H9 (cell line): ENCODE measurements at regions not wholly inside any gene's neighbourhood (a gene's known extent, or its start where the extent isn't known, plus 50 kb on each side); places are given as distances from the start of the nearest gene placed in this dataset.

Source experiments
- DNase-seq: peaks from one replicate; pipeline ENCODE4 v3.0.0-alpha.2; 2017
- H2AFZ ChIP-seq: one replicate; pipeline ENCODE4 v1.6.1; 2013; ENCODE audit warnings: mild to moderate bottlenecking, low read length, control low read depth, moderate library complexity
- H2AK5ac ChIP-seq: 2 replicates; pipeline ENCODE4 v1.6.1; 2013; ENCODE audit warnings: low read length, control low read depth, mixed read lengths; ENCODE audit not compliant: insufficient read length
- H2BK120ac ChIP-seq: one replicate; pipeline ENCODE4 v1.6.1; 2013; ENCODE audit warnings: low read depth, mild to moderate bottlenecking, low read length, control low read depth, inconsistent platforms; ENCODE audit not compliant: poor library complexity, severe bottlenecking
- H2BK12ac ChIP-seq: 2 replicates; pipeline ENCODE4 v1.6.1; 2013; ENCODE audit warnings: low read length, control low read depth, mixed read lengths, low read depth; ENCODE audit not compliant: insufficient read length
- H2BK15ac ChIP-seq: 2 replicates; pipeline ENCODE4 v1.6.1; 2013; ENCODE audit warnings: low read depth, low read length, control low read depth
- H2BK20ac ChIP-seq: one replicate; pipeline ENCODE4 v1.6.1; 2013; ENCODE audit warnings: low read depth, mild to moderate bottlenecking, low read length, control low read depth, inconsistent platforms; ENCODE audit not compliant: poor library complexity, severe bottlenecking
- H2BK5ac ChIP-seq: 2 replicates; pipeline ENCODE4 v1.6.1; 2013; ENCODE audit warnings: low read length, control low read depth, mixed read lengths; ENCODE audit not compliant: insufficient read length
- H3K14ac ChIP-seq: 2 replicates; pipeline ENCODE4 v1.6.1; 2013; ENCODE audit warnings: low read length, control low read depth; ENCODE audit not compliant: insufficient read depth
- H3K18ac ChIP-seq: 2 replicates; pipeline ENCODE4 v1.6.1; 2013; ENCODE audit warnings: low read depth, mild to moderate bottlenecking, mixed read lengths, low read length, control low read depth; ENCODE audit not compliant: insufficient read length
- H3K23ac ChIP-seq: 2 replicates; pipeline ENCODE4 v1.6.1; 2013; ENCODE audit warnings: low read length, control low read depth, mixed read lengths, low read depth; ENCODE audit not compliant: insufficient read length
- H3K23me2 ChIP-seq: 2 replicates; pipeline ENCODE4 v1.6.1; 2013; ENCODE audit warnings: low read depth, mild to moderate bottlenecking, mixed read lengths, low read length, control low read depth; ENCODE audit not compliant: insufficient read length, poor library complexity, severe bottlenecking
- H3K27ac ChIP-seq: 2 replicates; pipeline ENCODE4 v1.5.1; 2013; ENCODE audit warnings: low read length, control low read depth, mixed read lengths, low read depth; ENCODE audit not compliant: insufficient read length
- H3K27me3 ChIP-seq: 2 replicates; pipeline ENCODE4 v1.6.1; 2013; ENCODE audit warnings: low read length, control low read depth, inconsistent platforms; ENCODE audit not compliant: insufficient read depth
- H3K4ac ChIP-seq: 2 replicates; pipeline ENCODE4 v1.6.1; 2013; ENCODE audit warnings: low read depth, mild to moderate bottlenecking, control low read depth, inconsistent platforms, low read length, moderate library complexity
- H3K4me1 ChIP-seq: 2 replicates; pipeline ENCODE4 v1.6.1; 2013; ENCODE audit warnings: low read length, control low read depth, inconsistent platforms; ENCODE audit not compliant: insufficient read depth
- H3K4me2 ChIP-seq: 2 replicates; pipeline ENCODE4 v1.6.1; 2013; ENCODE audit warnings: low read length, control low read depth, mixed read lengths; ENCODE audit not compliant: insufficient read length, insufficient read depth
- H3K56ac ChIP-seq: 2 replicates; pipeline ENCODE4 v1.6.1; 2013; ENCODE audit warnings: low read depth, mild to moderate bottlenecking, mixed read lengths, low read length, control low read depth; ENCODE audit not compliant: insufficient read length
- H3K79me1 ChIP-seq: 2 replicates; pipeline ENCODE4 v1.6.1; 2013; ENCODE audit warnings: low read depth, mild to moderate bottlenecking, moderate library complexity, low read length, control low read depth, inconsistent platforms; ENCODE audit not compliant: insufficient read depth, poor library complexity, severe bottlenecking
- H3K79me2 ChIP-seq: 2 replicates; pipeline ENCODE4 v1.6.1; 2013; ENCODE audit warnings: low read length, control low read depth, inconsistent platforms; ENCODE audit not compliant: insufficient read depth
- H3K9ac ChIP-seq: 2 replicates; pipeline ENCODE4 v1.6.1; 2013; ENCODE audit warnings: low read length, control low read depth, mixed read lengths; ENCODE audit not compliant: insufficient read length; ENCODE audit errors: extremely low read depth
- H3K9me3 ChIP-seq: one replicate; pipeline ENCODE4 v1.6.1; 2013; ENCODE audit warnings: low read depth, low read length, inconsistent platforms; ENCODE audit not compliant: control insufficient read depth
- H3T11ph ChIP-seq: one replicate; pipeline ENCODE4 v1.6.1; 2013; ENCODE audit warnings: mild to moderate bottlenecking, low read length, control low read depth, inconsistent platforms
- H4K20me1 ChIP-seq: one replicate; pipeline ENCODE4 v1.6.1; 2013; ENCODE audit not compliant: control insufficient read depth, insufficient read length, insufficient read depth
- H4K5ac ChIP-seq: 2 replicates; pipeline ENCODE4 v1.6.1; 2013; ENCODE audit warnings: low read depth, mild to moderate bottlenecking, mixed read lengths, low read length, control low read depth; ENCODE audit not compliant: insufficient read length
- H4K8ac ChIP-seq: replicated peaks from 2 replicates; pipeline ENCODE4 v1.6.1; 2013; ENCODE audit warnings: low read length, control low read depth, mixed read lengths, low read depth; ENCODE audit not compliant: insufficient read length
- H4K91ac ChIP-seq: 2 replicates; pipeline ENCODE4 v1.6.1; 2013; ENCODE audit warnings: low read depth, mild to moderate bottlenecking, moderate library complexity, mixed read lengths, low read length, control low read depth; ENCODE audit not compliant: insufficient read length
- H3K27ac Mint-ChIP-seq, 3 experiments: 2 replicates in 2 of 3; 3 replicates in 1 of 3; pipeline ENCODE4 v1.8.0; 2020 to 2021; ENCODE audit warnings: mixed read lengths in 3 of 3, mild to moderate bottlenecking in 1 of 3, moderate library complexity in 1 of 3
- H3K27me3 Mint-ChIP-seq: 2 replicates; pipeline ENCODE4 v1.8.0; 2021; ENCODE audit warnings: low read depth, mild to moderate bottlenecking, moderate library complexity, mixed read lengths
- H3K36me3 Mint-ChIP-seq, 3 experiments: 2 replicates in 2 of 3; 3 replicates in 1 of 3; pipeline ENCODE4 v1.8.0; 2020 to 2021; ENCODE audit warnings: low read depth in 3 of 3, mixed read lengths in 3 of 3; ENCODE audit not compliant: insufficient read depth in 1 of 3
- H3K4me1 Mint-ChIP-seq, 2 experiments: 2 replicates each; pipeline ENCODE4 v1.8.0; 2020; ENCODE audit warnings: mixed read lengths in 2 of 2
- H3K4me3 Mint-ChIP-seq, 2 experiments: 2 replicates in 1 of 2; 3 replicates in 1 of 2; pipeline ENCODE4 v1.8.0; 2020 to 2021; ENCODE audit warnings: mild to moderate bottlenecking in 2 of 2, mixed read lengths in 2 of 2, moderate library complexity in 1 of 2
- H3K9me3 Mint-ChIP-seq, 2 experiments: 2 replicates in 1 of 2; 3 replicates in 1 of 2; pipeline ENCODE4 v1.8.0; 2020; ENCODE audit warnings: mild to moderate bottlenecking in 2 of 2, mixed read lengths in 2 of 2, moderate library complexity in 1 of 2
- CTCF ChIP-seq: fragments of 200-600 bp; sonication (generic); conservative IDR thresholded peaks from 3 replicates; pipeline ENCODE4 v1.8.0; 2021; ENCODE audit warnings: antibody characterized with exemption, mild to moderate bottlenecking
- WGBS: extraction: QIAGEN DNeasy Blood & Tissue Kit; methylation state at CpG from one replicate; pipeline ENCODE4 v1.1.7; 2013; ENCODE audit warnings: missing lambda C conversion rate, low lambda C conversion rate, mixed read lengths; ENCODE audit not compliant: insufficient read length; ENCODE audit errors: extremely low coverage; 5-methylcytosine and 5-hydroxymethylcytosine counted together

GRCh38 chr3:173249457-173249856 lies 108.4 kb upstream of the SPATA16 start:
- Histone ChIP-seq H3K14ac (no peak overlapping the region), H2BK20ac (no peak overlapping the region), H3K27me3 (no peaks in the 10 kb centered on the region), H3K9ac (no peak overlapping the region), H2BK15ac (no peak overlapping the region), H4K91ac (no peak overlapping the region), H3T11ph (no peak overlapping the region), H4K8ac (no peak overlapping the region), H3K79me1 (no peaks in the 10 kb centered on the region), H2BK12ac (no peak overlapping the region), H4K5ac (no peak overlapping the region), H2AK5ac (no peak overlapping the region), H4K20me1 (no peaks in the 10 kb centered on the region), H2BK120ac (no peak overlapping the region), H2BK5ac (no peak overlapping the region), H3K4ac (no peak overlapping the region), H3K79me2 (no peaks in the 10 kb centered on the region), H3K9me3 (no peaks in the 10 kb centered on the region), H3K4me1 (no peaks in the 10 kb centered on the region; the same call in 1 of the 2 replicates), H3K4me2 (no peak overlapping the region), H2AFZ (no peak overlapping the region), H3K56ac (no peak overlapping the region), H3K18ac (no peak overlapping the region), H3K23ac (no peak overlapping the region), H3K23me2 (no peaks in the 10 kb centered on the region), H3K27ac (no peak overlapping the region)
- DNase-seq: no peak
- no CpG with 5 or more reads among the region's 2 CpGs for WGBS
- Mint-ChIP-seq H3K27me3 (peaks cover 2% of the 10 kb centered on the region; the same call in 1 of the 2 replicates), H3K4me3 (no peak overlapping the region), H3K36me3 (peaks cover 0 to 7% (median 6%) of the 10 kb centered on the region in 3 experiments; a peak in 5 of 7 replicates), H3K27ac (no peak overlapping the region), H3K9me3 (peaks cover 0 to 5% of the 10 kb centered on the region in 2 experiments; a peak in 4 of 5 replicates), H3K4me1 (peaks cover 25 to 30% of the 10 kb centered on the region in 2 experiments)
- 0 out of 3 replicates have a peak, but pooled peaks have one; percentile 24 for TF ChIP-seq CTCF
